HG03196 (cell line): ENCODE measurements at regions not wholly inside any gene's neighbourhood (a gene's known extent, or its start where the extent isn't known, plus 50 kb on each side); places are given as distances from the start of the nearest gene placed in this dataset.

Experiments
- ATAC-seq: cut with Tn5 transposase; IDR thresholded peaks from one replicate; pipeline ENCODE4 v1.9.1; 2021; ENCODE audit not compliant: unreplicated experiment

GRCh38 chr10:78292250-78292981 is 258.8 kb downstream of the RPS24 start:
- ATAC-seq, result no peak

GRCh38 chr10:78292982-78293865 is 259.6 kb downstream of the RPS24 start:
- no peak for ATAC-seq

GRCh38 chr10:78295242-78295641 is 261.6 kb downstream of the RPS24 start:
- no peak for ATAC-seq

GRCh38 chr10:78296785-78297184 is 263.1 kb downstream of the RPS24 start:
- ATAC-seq, result no peak

GRCh38 chr10:78297997-78298396 is 264.3 kb downstream of the RPS24 start:
- ATAC-seq, result no peak

GRCh38 chr10:78298835-78299234 is 265.2 kb downstream of the RPS24 start:
- ATAC-seq, result no peak

GRCh38 chr10:78299851-78300468 is 266.3 kb downstream of the RPS24 start:
- no peak for ATAC-seq

GRCh38 chr10:78300526-78300925 is 266.9 kb downstream of the RPS24 start:
- ATAC-seq, result no peak

- no peak for ATAC-seq
These were observed 267.8 kb downstream of the RPS24 start for GRCh38 chr10:78301481-78301880.

- no peak for ATAC-seq
These were observed 268.5 kb downstream of the RPS24 start for GRCh38 chr10:78301891-78302738.

GRCh38 chr10:78302739-78302988 is 269.0 kb downstream of the RPS24 start:
- no peak for ATAC-seq

GRCh38 chr10:78302989-78303854 is 269.6 kb downstream of the RPS24 start:
- peak; percentile 91 for ATAC-seq

- ATAC-seq, result no peak
These were observed 270.7 kb downstream of the RPS24 start for GRCh38 chr10:78304091-78305045.

- no peak for ATAC-seq
These were observed 271.6 kb downstream of the RPS24 start for GRCh38 chr10:78305311-78305710.

GRCh38 chr10:78306358-78306757 is 272.7 kb downstream of the RPS24 start:
- no peak for ATAC-seq

GRCh38 chr10:78307576-78307975 is 273.9 kb downstream of the RPS24 start:
- no peak for ATAC-seq

GRCh38 chr10:78309536-78310237 is 276.0 kb downstream of the RPS24 start:
- no peak for ATAC-seq

- no peak for ATAC-seq
These were observed 276.9 kb downstream of the RPS24 start for GRCh38 chr10:78310481-78311080.
